GM19395 (cell line): ENCODE measurements at regions not wholly inside any gene's neighbourhood (a gene's known extent, or its start where the extent isn't known, plus 50 kb on each side); places are given as distances from the start of the nearest gene placed in this dataset.
"Not testable (repeated sequence)": the region's sequence is repeated elsewhere in the genome, so short reads cannot be mapped to it uniquely, and the experiment has no call there.

Experiments
- ATAC-seq: cut with Tn5 transposase; IDR thresholded peaks from one replicate; pipeline ENCODE4 v1.9.1; 2021; ENCODE audit warnings: mild to moderate bottlenecking, moderate library complexity; ENCODE audit not compliant: unreplicated experiment

DNA sequence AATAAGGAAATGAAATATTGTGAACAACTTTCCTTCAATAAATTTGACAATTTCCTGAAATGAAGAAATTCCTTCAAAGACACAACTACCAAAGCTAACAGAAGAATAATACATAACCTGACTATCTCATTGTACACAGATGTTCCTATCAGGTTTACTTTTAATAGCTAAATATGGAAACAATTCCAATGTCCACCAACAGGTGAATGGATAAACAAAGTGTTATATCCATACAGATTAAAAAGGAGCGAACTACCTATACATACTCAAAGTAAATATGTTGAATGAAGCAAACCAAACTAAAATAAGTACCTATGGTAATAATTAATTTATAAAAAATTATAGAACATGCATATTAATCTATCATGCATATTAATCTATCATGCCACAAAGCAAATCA, 554.9 kb downstream of the PPP4R3C start:
- ATAC-seq = no peak

GRCh38 chrX:26889574-26889973, 573.6 kb downstream of the PPP4R3C start:
- no peak for ATAC-seq

DNA sequence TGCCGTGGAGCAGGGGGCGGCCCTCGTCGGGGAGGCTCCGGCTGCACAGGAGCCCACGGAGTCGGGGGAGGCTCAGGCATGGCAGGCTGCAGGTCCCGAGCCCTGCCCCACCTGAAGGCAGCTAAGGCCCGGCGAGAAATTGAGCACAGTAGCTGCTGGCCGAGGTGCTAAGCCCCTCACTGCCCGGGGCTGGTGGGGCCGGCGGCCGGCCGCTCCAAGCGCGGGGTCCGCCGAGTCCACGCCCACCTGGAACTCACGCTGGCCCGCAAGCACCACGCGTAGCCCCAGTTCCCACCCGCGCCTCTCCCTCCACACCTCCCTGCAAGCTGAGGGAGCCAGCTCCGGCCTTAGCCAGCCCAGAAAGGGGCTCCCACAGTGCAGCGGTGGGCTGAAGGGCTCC, 589.4 kb downstream of the PPP4R3C start:
- ATAC-seq = no peak

GRCh38 chrX:26871967-26872366, 591.2 kb downstream of the PPP4R3C start:
- no peak for ATAC-seq

GRCh38 chrX:26851981-26852380, 611.2 kb downstream of the PPP4R3C start:
- ATAC-seq = no peak

DNA sequence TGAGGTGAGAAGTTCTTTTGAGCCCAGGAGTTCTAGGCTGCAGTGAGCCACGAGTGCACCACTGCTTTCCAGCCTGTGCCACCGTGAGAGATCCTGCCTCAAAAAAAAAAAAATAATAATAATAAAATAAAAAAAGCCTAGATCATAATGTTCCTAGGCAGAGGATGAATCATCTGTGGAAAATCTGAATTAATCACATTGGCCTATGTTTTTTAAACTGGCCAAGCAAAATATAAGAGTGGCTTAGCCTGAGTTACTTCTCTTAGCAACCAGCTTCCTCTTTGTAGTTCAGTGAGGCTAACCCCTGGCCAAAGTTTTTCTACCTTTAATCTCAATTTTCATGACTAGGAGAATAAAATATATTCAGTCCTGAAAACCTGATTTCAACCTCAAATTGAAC, 614.6 kb downstream of the PPP4R3C start:
- no peak for ATAC-seq

DNA sequence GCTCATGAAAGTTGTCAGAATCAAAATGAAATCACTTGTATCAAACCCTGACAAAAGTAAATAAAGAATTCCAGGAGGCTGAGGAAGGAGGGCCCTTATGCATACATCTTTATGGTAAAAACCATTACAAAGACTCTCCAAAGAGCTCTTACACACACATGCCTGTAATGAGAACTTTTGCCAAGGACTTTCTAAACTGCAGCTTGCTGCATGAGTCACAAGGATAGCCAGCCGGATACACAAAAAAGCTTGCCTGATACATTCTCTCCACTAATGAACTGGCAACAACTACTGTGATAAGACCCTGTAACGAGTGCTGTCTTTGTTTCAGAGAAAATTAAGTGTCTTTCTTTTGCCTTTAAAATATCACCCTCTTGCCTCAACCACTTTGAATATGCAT, 618.1 kb downstream of the PPP4R3C start:
- no peak for ATAC-seq

DNA sequence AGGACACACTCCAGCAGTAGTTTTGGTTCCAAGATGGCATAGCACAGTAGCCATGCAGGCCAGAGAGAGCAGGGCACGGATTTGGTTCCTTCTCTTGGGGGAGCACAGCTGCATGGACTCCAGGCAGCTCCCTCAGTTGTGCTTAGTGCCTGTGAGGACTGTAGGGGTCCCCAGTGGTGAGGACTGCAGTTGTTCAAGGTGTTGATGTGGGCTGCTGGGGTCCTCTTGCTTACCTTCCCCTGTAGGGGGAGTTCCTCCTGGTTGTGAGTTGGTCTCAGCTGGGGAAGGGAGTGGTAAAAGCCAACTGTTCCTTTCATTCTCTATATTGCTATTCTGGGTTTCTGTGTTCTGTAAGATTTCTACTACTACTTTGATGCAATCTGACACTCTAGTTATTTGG, 606.5 kb downstream of the MAGEB5 start:
- no peak for ATAC-seq

- no peak for ATAC-seq
These were observed 573.8 kb downstream of the MAGEB5 start for GRCh38 chrX:26789751-26790150.

GRCh38 chrX:26788402-26788998, 572.5 kb downstream of the MAGEB5 start:
- no peak for ATAC-seq

DNA sequence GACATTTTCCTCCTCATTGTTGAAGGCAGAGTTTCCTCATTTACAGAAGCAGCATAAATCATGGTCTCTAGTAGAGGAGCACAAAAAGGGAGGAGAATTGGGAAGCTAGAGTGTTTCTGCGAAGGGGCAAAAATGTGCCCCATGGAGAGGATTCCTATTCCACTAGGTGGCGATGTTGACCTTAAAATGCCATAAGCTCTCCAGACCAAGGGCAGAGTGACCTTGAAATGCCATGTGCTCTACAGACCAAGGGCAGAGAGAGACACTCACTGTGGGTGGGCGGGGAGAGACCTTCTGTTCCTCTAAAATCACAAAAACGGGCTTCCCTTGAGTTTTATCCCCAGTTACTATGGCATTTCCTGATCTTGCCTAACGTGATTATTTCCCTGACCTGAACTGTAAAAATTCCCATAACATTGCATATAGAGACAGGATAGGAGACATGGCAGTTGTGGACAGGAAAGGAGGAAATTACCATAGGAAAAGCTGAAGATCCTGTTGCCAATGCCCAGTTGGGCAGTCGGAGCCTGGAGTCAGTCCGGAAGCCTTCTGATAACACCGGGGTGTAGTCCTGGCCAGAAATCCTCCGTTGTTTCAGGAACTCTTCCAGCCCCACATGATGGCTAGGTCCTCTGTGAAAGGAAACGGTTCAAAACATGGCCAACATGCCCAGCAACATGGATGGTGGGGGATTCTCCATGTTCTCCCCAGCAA, 567.7 kb downstream of the MAGEB5 start:
- peak; percentile 91 for ATAC-seq

DNA sequence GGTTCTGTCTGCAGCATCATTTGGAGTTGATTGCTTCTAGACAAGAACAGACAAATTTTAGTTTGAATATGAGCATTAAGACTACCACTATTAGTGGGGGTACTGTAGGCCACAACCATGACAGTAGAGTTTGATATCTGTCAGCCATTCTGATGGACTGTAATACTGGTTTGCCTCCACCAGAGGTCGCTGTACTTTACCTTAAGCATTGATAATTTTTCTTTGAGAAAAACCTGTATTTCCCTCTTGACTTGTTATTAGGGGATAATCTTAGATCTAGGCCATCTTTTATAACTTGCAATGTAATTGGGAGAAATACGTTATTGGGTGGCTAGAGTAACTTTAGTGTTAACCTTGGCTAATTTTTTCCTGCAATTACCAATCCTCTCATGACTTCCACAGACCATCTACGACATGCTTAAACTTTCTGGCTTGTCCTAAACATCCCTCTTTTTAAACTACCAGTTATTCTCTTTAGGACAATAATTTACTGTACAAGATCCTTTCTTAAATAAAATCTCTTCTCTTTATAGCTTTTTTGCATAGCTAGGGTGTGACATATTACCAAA, 562.4 kb downstream of the MAGEB5 start:
- no peak for ATAC-seq

GRCh38 chrX:26762253-26762652, 546.3 kb downstream of the MAGEB5 start:
- no peak for ATAC-seq

GRCh38 chrX:26755760-26756159, 539.8 kb downstream of the MAGEB5 start:
- not testable (repeated sequence) for ATAC-seq

GRCh38 chrX:26747877-26748276, 531.9 kb downstream of the MAGEB5 start:
- ATAC-seq = no peak

- ATAC-seq = no peak
These were observed 506.9 kb downstream of the MAGEB5 start for GRCh38 chrX:26722666-26723428.

DNA sequence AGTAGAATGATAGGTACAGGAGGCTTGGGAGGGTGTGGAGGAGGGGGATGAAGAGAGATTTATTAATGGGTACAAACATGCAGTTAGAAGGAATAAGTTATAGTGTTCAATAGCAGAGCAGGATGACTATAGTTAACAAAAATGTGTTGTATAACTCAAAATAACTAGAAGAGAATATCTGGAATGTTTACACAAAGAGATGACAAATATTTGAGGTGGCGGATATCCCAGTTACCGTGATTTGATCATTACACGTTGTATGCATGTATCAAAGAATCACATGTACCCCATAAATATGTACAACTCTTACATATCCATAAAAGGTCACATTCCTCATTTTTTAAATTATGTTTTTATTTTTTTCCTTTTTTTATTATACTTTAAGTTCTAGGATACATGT, 456.6 kb downstream of the MAGEB5 start:
- no peak for ATAC-seq

- ATAC-seq = no peak
These were observed 454.6 kb downstream of the MAGEB5 start for GRCh38 chrX:26670521-26670920.

- no peak for ATAC-seq
These were observed 448.9 kb downstream of the MAGEB5 start for GRCh38 chrX:26664919-26665318.

DNA sequence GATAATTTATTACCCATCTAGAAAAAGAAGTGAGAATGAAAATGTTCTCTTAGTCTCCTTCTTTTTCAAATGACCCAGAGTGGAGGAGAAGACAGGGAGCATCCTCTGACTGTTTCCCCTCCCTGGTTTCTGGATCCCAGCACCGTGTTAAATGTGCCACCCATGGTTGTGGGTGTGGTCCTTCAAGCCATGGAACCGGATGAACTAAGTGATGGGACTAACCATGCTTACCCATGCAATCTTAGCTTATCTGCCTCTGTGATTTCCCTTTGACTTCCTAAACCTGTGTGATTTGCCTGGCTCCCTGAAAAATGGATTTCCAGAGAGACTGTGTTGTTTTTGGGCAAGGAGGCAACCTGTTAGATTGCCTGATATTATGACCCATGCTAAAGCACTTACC, 437.1 kb downstream of the MAGEB5 start:
- no peak for ATAC-seq

- ATAC-seq = no peak
These were observed 435.8 kb downstream of the MAGEB5 start for GRCh38 chrX:26651755-26652154.

DNA sequence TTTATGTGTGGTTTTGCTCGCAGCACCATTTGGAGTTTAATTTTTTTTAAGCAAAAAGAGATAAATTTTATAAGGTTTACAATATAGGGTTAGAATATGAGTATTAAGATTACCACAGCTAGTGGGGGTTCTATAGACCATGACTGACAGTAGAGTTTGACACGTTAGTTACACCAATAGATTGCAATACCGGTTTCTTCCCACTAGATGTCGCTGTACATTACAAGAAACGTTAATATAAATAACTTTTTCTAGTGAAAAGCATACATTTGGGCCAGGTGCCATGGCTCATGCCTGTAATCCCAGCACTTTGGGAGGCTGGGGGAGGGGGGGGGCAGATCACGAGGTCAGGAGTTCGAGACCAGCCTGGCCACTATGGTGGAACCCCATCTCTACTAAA, 433.6 kb downstream of the MAGEB5 start:
- peak; percentile 63 for ATAC-seq
